HG02852 (cell line): ENCODE measurements at regions not wholly inside any gene's neighbourhood (a gene's known extent, or its start where the extent isn't known, plus 50 kb on each side); places are given as distances from the start of the nearest gene placed in this dataset.
"Not testable (repeated sequence)": the region's sequence is repeated elsewhere in the genome, so short reads cannot be mapped to it uniquely, and the experiment has no call there.

Source experiments
- ATAC-seq: cut with Tn5 transposase; IDR thresholded peaks from one replicate; pipeline ENCODE4 v1.9.1; 2021; ENCODE audit warnings: mild to moderate bottlenecking, moderate library complexity; ENCODE audit not compliant: unreplicated experiment

DNA sequence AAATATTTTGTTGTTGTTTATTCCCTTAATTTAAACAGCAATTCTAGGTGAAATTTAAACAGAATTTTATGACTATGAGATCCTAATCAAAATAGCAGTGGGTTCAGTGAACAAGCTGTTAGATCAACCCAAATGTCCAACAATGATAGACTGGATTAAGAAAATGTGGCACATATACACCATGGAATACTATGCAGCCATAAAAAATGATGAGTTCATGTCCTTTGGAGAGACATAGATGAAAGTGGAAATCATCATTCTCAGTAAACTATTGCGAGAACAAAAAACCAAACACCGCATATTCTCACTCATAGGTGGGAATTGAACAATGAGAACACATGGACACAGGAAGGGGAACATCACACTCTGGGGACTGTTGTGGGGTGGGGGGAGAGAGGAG is 407.3 kb upstream of the ADAMTSL1 start:
- not testable (repeated sequence) for ATAC-seq

DNA sequence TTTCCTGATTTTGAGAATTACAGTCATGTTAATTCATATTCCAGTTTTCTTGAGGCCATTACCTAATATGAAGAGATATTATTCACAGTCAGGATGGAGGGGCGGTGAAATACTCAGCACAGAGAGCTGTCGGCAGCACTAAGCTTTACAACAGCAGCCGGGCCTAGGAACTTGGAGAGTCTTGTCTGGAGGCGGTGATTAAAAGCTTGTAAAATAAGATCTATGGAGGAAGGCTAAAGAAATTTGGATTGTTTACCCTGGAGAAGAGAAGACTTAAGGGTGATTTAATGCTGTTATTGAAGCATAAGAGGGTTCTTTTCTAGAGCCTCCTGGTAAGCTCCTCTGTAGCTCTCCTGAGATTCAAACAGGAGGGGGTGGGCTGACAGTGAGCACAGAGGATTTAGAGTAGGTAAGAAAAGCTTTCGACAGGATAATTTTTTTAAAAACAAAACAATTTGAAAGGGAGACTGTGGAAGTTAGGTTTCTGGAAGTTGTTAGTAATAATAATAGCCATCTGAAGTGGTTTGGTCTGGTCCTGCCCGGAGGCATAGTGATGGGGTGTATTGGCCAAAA is 406.3 kb upstream of the ADAMTSL1 start:
- ATAC-seq = no peak

DNA sequence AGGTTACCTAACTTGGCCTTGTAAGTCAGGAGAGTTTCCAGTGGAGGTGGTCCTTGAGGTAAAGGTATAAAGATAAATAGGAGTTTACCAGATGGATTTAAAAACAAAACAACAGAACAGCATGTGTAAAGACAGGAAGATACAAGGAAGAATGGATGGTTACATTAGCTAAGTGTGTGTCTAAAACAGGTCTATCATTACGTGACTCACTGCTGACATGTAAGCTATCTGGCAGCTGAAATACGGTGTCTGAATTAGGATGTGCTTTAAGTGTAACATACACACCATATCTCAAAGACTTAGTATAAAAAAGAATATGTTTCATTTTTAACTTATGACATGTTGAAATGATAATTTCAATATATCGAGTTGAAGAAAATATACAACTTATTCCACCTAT is 405.1 kb upstream of the ADAMTSL1 start:
- ATAC-seq = no peak

DNA sequence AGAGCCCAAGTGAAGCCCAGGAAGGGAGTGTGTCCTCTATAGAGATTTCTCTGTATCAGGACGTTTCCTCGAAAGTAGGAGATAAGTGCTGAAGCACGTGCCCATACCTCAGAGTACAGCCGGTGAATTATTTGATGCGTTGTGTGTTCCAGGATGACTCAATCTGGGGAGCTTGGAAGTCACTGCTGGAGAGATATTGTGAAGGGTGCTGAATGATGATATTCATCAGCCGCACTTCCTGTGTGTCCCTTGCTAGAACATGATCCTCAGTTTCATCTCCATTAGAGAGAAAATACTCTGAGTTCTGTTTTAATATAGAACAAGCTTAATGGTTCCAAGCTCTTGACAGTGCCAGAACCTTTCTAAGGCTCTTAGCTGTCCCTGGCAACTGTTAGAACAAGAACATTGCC is 402.3 kb upstream of the ADAMTSL1 start:
- ATAC-seq = no peak

DNA sequence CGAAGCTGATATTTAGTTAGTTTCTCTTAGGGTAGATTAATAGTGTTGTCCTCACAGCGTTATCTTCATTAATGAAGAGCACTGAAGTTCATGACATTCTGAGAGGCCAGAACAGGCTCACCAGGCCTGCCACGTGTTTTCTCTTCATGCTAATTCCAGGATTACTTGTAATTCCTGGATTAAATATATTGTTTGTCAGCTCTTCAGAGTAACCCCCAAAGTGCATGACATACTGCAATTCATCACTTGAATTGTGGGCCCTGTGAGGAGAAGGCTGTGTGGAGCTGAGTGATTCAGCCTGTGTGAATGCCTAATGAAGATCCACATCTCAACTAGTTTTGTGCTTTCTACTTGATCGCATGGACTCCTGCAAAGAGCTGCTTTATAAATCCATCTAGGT is 401.0 kb upstream of the ADAMTSL1 start:
- no peak for ATAC-seq

DNA sequence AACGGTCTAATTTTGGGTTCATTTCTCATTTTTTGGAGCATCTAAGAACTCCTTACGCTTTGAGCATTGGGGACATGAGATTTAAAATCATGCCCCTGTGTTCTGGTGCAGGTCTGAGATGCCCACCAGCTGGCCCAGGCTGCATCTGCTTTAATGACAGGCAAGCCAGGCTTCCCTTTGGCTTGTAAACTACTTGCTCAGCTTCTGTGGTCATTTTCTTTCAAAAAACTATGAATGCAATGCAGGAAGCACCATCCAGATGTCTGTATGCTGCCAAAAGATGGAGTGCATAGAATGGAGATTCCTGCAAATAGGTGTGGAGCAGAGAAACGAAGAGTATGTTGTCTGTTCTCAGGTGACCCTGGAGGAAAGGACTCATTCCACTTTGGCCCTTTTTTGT is 399.9 kb upstream of the ADAMTSL1 start:
- ATAC-seq = no peak

DNA sequence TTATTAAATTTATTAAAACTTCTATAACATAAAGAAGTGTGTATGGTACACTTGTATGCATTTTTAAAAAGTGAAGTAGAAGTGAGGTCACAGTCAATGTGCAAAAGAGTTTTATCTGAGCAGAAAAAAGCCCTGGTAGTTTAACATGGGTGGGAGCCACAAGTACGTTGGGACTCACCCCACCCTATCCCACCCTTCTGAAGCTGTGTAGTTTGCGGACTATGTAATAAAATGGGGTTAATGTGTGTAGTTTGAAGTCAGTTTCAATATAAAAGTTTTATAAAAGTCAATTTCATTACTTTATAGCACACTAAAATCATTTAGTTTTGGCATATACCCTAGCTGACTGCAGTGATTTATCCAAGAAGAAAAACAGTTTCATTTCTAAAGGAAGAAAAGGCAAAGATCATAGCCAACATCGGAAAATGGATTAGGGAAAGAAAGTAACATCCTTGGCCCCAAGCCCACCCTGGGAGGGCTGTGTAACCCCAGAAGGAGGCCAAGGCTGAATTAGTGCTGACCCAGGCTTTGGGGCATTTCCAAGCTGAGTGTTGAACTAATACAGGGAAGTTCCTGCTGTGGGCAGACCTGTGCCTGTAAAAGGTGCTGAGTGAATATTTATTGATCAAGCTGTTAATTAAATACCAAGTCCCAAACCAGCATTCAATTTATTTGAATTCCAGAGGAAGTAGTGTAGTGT is 398.6 kb upstream of the ADAMTSL1 start:
- ATAC-seq = no peak

DNA sequence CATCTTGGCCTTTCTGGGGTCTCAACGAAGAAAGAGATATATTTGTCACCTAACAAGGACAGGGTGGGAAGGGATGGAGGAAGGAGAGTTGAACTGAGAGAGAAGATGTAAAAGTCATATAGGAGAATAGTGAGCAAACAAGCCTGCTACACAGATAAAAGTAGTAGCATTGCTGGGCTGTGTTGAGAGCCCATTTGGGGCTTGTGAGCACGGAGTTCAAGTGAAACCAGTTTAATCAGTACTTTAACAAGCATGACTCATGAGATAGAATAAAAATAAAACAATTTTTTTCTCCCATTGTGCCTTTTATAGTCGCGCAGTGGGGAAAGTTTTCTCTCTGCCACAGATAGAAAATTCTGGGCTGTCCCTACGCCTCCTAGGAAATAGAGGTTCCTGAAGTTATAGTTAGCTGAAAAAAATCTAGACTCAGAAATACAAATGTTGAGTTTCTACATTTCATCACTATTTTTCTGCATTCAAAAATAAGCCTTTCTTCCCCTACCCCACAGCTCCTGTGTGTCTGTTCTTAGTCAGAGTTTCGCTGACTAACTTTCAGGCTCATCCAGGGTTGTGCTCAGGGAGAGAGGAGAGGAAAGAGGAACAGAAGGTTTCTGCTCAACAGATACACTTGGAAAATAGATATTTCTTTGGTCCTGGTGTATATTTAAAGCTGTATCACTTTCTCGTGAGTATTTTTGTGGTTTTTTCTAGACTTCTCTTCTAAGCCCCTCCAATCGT is 395.8 kb upstream of the ADAMTSL1 start:
- ATAC-seq = no peak

DNA sequence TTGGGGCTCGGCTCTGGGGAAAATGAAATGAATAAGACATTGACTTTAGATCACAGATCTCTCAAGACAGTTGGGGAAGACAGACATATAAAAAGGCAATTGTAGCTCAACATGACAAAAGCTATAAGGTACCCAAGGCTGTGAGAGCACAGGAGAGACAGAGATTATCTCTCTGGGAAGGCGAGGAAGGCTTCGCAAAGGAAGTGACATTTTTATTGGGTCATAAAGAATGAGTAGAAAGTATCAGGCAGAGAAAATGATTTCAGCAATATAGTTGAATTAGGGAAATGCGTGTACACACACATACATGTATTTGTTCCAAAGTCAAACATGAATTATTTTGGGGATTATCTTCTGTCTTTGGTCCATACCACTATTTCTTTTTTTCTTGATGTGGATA is 381.8 kb upstream of the ADAMTSL1 start:
- no peak for ATAC-seq

DNA sequence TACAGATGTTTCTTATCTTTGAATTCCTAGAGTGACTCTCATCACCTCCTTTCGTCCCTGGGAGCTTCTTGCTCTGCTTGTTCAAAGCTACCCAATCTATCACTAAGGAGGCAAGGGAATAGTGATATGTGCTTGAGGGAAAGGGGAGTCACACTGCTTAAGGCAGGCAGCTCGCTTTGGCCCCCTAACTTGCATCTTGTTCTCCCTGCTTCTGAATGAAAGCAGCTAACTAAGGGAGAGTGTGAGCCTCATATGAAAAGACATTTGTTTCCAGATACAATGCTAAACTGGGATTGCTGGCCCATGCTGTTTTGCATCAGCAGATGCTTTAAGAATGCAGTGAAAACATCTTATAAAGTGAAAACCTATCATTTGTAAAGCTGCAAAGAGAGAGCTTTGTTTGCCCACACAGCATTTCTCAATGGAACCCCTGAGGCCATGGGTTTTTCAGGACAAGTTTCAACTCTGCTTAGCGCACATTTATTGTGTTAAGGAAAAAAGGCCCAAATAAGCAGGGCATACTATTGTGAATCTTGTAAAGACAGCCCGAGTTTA is 367.9 kb upstream of the ADAMTSL1 start:
- no peak for ATAC-seq

DNA sequence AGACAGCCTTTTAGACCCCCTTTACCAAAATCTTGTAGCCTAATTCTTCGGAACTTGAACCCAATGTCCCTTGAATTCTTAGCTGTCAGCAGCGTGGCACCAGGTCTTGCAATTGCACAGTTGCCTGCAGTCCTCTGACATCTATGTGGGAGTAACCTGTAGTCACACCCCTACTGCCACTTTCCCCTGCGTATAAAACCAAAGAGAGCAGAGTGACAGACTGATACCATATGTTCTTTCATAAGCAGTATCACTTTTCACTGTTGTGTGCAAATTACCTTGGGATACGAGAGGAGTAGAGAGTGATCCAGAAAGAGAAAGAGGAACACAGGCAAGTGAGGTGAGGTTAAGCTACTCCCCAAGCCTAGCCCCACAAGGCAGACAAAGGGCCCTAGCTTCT is 364.3 kb upstream of the ADAMTSL1 start:
- ATAC-seq = no peak

DNA sequence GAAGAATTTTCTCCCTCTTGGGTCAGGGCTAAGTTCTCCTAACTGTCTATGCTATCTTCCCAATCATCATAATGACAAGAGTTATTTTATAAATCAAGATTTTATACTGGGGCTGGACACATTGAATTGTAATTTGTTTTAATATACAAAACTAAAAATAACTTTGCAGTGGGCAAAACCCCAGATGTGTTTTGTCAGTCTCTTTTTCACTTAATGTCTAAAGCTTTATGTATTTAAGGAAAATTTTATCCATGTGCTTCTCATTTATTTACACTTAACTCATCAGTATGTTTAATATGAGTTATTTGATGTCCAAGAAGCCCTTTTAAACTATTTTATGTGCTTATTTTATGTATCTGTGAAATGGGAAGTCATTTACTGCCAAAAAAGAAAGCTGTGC is 362.8 kb upstream of the ADAMTSL1 start:
- no peak for ATAC-seq

DNA sequence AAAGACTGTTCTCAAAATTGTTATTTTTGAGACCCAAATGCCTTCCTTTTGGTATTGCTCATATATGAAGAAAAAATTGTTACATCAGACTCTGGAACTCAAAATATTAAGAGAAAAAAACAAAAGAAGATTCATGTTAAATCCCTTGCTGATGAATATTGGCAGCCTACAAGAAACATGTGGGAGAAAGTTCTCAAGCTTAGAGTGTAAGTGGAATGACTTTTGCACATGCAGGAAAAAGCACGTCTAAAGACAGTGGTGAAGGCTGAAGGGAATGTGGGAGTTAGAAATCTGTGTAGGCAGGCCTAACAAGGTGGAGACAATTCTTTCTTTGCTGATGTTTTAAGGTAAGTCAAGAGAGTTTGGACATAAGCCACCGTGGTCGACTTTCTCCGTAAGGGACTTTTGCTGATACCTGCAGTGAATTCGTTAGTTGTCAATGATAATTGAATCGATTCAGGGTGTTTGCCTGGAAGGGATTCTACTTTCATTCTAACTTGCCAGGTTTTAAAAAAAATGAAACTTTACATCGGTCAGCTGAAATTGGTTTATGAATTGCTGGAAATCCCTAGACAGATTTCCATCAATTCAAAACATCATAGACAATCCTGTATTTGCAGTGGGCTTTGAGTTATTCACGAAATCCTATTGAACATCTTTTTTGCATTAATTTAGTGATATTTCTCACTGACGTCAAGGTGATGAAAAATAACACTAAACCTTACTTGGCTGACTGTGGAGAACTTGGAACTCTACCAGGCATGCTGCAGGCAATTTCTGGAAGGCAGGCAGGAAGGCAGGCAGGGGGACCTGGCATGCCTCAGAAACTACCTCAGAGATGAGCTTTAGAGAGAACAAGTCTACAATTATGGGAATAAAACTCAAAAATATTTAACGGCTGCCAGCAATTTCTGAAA is 359.1 kb upstream of the ADAMTSL1 start:
- ATAC-seq = no peak

DNA sequence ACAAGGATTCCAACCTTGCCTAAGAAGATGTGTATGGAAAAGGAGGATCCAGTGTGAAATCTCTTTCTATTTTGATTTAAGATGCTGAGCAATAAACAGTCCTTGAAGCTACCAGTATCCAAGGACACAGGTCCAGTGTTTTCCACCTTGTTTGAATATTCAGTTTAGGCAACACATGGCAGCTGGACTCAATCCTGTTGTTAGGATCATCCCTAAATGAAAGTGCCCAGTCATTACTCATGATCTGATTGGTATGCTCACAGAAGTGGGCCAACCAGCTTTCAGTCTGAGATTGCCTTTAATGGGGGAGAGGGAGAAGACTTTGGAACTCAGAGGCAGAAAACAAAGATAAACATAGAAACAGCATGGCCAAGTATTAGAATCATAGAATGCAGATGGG is 355.7 kb upstream of the ADAMTSL1 start:
- ATAC-seq = no peak

DNA sequence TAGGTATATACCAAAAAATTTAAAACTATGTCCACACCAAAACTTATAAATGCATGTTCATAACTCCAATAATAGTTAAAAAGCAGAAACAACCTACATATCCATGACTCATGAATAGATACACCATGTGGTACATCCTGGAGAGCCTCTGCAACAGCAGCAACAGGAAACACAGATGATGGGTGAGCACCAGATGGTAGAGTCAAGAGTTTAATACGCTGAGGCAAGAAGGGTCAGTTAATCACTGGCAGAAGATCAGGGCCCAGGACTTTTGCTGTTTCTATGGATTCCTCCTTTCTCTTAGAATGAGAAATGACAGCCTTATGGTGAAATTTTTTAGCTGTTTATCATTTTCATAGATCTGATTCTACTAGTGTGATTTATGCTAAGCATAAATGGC is 351.8 kb upstream of the ADAMTSL1 start:
- no peak for ATAC-seq

DNA sequence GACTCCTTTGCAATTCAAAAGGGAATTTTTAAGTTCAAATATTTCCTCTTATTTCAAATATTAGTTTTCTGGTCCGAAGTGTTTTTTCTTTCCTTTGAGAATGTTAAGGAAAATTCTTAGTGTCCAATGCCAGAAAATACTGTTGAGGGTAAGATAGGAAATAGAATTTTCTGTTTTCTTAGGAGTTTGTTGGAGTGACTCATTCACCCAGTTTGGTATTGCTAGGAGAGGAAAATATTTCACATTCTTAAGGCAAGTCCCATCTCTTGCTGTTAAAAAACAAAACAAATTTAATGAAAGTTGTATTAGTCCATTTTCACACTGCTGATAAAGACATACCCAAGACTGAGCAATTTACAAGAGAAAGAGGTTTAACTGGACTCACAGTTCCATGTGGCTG is 349.2 kb upstream of the ADAMTSL1 start:
- no peak for ATAC-seq

DNA sequence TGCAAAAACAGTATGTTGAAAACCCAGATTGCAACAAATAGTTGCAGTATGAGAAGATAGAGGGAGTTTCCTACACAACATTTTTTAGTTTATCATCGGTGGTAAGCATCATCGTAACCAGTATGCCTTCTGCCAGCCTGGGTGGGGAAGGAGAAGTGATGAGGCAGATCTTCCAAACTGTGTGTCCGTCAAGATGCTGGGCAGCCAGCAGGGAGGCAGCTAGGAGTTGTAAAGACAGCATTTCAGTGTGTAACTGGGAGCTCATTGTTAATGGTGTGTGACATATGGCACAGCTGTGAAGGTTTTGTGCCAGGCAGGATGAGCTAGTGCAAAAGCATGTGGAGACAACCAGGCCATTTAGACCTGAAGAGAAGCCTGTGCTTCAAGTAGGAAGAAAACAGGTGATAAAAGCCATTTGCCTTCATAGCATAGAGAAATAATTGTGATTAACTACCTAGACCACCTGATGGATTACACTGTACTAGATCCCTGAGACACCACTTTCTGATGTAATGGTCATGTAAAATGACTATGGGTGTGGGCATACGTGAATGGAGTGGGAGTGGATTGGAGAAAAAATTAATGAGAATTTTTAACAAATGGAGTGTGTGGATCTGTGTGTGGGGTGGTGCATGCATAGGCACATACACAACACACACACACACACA is 347.0 kb upstream of the ADAMTSL1 start:
- no peak for ATAC-seq

DNA sequence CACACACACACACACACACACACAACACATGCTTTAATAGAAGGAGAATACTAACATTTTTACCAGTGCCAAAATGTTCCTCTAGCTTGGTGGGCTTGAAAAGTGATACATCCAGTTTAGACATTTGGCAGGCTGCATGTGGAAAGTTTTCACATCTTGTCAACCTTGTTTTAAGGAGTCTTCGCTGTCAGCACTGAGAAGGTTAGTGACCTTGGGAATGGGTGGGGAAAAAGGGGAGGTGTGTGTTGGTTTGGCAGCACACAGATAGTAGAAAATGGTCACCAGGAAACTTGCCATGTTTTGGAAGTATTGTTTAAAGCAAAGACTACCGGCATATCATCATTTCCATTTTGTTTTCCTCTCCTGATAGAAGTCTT is 346.5 kb upstream of the ADAMTSL1 start:
- ATAC-seq = no peak

DNA sequence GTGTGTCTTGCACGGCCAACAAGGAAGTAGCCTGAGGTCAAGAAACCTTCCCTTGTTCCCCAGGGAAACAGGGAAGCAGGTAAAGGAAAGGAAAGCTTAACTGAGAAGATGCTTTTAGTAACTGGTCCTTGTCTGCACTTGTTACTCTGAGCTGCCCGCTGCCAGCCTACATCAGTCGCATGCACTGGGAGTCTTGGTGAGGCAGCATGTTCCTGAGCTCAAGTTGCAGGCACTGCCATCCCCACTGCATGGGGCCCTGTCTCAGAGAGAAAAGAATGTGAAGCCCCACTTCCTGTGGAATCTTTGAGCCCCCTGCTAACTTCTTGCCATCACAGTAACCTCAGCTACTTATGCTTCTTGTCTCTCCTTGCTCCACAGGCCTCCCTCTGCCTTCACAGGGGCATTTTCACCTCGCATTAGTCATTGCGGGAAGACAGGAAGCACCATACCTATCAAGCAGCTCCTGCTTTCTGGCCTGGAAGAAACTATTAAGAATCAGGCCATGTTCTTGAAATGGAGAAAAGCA is 344.1 kb upstream of the ADAMTSL1 start:
- no peak for ATAC-seq

DNA sequence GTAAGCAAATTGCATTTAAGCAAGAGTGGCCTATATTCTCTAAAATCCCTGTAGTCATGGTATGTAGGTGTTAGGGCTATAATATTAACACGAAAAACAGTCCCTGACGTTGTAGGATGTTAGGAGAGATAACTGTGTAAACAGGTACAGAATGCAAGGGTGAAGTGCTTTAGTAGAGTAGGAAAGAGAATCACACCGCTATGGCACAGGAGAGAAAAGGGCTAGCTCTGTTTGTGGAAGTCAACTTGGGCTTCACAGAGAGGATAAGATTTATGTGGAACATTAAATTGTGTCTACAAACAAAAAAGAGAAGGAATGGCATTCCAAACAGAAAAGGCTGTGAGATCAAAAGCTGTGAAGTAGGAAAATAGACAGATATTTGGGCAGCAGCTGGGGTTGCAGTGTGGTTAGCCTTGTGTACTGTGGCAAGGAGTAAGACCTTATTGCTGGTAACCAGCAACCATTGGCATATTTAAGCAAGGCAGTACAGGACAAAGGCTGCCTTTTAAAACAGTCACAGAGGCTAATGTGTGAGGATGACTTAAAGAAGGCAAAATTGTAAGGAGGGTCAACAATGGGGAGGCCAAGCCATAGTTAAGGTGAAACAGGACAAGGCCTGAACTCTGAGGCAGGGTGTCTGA is 337.5 kb upstream of the ADAMTSL1 start:
- no peak for ATAC-seq
